G401.6 (cell line): ENCODE measurements at regions not wholly inside any gene's neighbourhood (a gene's known extent, or its start where the extent isn't known, plus 50 kb on each side); places are given as distances from the start of the nearest gene placed in this dataset.

Experiments
- FAIRE-seq: peaks from 2 replicates; lab custom pipeline; 2012; peaks lifted over from hg19 to GRCh38; lab: Jason Lieb, UNC

DNA sequence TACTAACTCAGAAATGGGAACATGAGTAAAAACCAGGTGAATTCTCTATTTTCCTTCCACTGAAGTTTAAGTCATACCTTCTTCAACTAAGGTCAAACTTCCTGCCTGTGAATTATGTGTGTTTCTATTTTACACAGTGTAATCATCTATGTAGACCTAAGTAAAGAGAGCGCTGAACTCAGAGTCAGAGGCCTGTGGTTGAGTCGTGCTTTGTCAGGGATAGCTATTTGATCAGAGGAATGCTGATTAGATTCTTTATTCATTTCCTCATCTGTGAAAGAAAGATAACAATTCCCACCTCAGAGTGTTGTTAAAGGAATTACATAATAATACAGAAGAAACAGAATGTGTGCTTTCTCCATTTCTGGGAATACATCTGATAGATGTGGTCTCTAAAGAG is 654.1 kb downstream of the STIM2 start:
- FAIRE-seq, result no peak

- no peak for FAIRE-seq
These were observed 654.5 kb downstream of the STIM2 start for GRCh38 chr4:27515140-27515539.

DNA sequence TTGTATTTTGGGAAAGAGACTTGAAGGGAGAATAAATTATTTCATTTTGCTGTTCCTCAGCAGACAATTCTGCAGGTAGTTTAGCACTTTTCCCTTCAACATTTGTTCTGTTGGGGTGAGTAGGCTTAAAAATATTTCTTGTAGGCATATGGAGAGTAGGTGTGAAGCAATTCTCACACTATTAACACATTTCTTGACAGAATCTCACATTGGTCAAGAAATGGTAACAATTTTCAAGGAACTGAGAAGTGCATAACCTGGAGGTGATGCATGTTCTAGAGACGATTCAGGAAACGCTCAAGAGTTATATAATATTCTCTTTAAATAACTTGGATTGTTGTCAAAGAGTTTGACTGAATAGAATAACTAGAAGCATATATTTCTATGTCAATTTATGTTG is 658.2 kb downstream of the STIM2 start:
- FAIRE-seq, result no peak

GRCh38 chr4:27524224-27524623 is 663.6 kb downstream of the STIM2 start:
- FAIRE-seq, result no peak

GRCh38 chr4:27534488-27534887 is 673.8 kb downstream of the STIM2 start:
- FAIRE-seq, result no peak

GRCh38 chr4:27568236-27568951 is 707.8 kb downstream of the STIM2 start:
- FAIRE-seq, result no peak

GRCh38 chr4:27568952-27569319 is 708.3 kb downstream of the STIM2 start:
- no peak for FAIRE-seq

GRCh38 chr4:27574743-27575142 is 714.1 kb downstream of the STIM2 start:
- no peak for FAIRE-seq

- no peak for FAIRE-seq
These were observed 717.3 kb downstream of the STIM2 start for GRCh38 chr4:27577951-27578350.

DNA sequence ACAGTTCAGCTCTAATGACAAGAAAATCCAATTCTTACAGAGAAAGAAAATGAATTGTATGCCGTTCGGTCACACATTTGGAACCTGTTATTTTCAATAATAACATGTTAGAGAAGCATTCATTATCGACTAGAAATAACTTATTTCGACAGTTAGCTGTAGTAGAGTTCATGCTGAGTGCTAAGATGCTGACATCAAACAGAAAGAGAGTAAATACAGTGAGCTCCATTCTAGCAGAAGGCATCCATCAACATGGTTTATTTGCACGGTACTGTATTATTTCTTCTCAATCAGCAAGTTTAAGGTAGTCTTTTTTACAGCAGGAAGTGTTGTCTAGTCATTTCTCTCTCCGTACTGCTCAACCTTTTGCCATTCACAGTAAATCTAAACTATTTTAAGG is 732.1 kb downstream of the STIM2 start:
- FAIRE-seq, result no peak

- FAIRE-seq, result no peak
These were observed 734.3 kb downstream of the STIM2 start for GRCh38 chr4:27594922-27595321.

DNA sequence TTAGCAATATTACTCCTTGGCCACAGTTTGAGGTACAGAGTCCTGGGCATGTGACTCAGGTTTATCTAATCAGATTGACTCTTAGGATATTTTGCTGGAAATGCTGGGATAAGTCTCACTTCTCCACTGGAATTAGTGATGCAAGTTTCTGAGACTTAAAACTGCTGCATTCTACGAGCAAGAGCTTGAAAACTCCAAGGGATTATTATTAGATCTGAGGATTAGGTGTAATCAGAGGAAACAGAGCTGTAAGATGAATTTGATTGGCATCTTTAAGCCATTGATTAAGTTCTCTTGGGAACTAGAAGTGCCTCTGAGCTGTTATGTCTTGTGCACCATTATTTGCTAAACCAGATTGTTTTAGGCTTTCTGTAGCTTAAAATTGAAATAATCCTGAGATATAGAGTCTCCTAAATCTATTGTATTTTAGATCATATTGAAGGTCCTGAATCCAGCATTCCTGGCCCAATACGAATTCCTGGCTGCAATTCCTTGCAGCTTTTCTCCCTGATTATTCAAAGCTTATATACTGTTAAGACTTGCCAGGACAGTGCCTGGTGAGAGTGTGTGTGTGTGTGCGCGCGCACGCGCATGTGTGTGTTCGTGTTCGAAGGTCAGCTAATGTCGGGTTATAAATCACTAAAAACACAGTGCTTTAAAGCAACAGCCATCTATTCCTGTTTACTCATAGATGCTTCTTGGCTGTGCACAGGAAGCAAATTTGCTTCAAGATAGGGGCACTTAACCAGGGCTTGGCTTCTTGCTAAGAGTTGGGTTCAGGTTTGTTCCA is 735.1 kb downstream of the STIM2 start:
- no peak for FAIRE-seq

- no peak for FAIRE-seq
These were observed 741.5 kb downstream of the STIM2 start for GRCh38 chr4:27602172-27602571.

- no peak for FAIRE-seq
These were observed 744.1 kb downstream of the STIM2 start for GRCh38 chr4:27604692-27605091.

DNA sequence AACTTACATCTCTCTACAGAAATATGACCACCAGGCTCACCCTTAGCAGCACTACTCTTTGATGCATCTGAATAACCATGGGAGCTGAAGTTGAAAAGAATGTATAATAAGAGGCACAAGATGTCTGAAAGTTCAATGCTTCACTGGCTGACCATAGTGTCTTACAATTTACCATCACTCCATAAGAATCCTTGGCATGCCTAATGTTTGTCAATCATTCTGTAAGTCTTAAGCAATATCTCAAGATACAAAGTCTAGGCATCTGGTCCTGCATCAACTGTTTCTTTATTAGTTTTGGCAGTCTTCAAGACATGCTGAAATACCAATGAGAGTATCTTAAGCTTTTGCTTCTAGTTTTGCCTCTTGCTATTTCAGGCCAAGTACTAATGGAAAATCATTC is 755.5 kb downstream of the STIM2 start:
- no peak for FAIRE-seq

GRCh38 chr4:27619435-27619834 is 758.8 kb downstream of the STIM2 start:
- FAIRE-seq, result no peak

GRCh38 chr4:27620886-27621285 is 760.2 kb downstream of the STIM2 start:
- no peak for FAIRE-seq

- FAIRE-seq, result no peak
These were observed 764.1 kb downstream of the STIM2 start for GRCh38 chr4:27624749-27625148.

- no peak for FAIRE-seq
These were observed 768.0 kb downstream of the STIM2 start for GRCh38 chr4:27628609-27629008.

DNA sequence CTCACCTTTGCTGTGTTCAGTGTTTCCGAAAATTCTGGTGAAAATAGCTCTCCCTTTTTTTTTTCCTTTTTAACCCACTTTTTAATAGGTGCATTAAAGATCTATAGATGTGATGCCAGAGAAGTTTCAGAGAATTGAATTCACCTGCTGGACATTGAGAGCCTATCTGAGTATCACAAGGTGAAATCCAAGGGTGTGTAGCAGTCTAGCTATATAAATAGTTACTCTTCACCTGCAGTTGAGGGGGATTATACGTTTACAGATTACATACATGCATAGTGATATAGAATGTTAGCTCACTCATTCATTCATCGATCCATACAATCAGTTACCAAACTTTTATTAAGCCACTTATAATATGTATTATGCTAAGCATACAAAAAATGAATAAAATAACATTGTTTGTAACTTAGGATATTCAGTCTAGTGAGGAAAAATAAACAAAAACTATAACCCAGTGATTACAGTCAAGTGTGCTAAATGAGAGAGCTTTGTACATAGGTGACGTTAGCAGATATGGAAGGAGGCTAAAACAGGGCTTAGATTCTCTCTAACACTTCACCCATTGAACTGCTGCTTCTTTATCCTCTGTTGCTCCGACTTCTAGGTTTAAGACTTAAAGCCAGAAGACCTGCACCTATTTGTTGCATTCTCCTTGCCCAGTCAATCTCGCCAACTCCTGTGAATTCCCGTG is 769.0 kb downstream of the STIM2 start:
- FAIRE-seq, result no peak

DNA sequence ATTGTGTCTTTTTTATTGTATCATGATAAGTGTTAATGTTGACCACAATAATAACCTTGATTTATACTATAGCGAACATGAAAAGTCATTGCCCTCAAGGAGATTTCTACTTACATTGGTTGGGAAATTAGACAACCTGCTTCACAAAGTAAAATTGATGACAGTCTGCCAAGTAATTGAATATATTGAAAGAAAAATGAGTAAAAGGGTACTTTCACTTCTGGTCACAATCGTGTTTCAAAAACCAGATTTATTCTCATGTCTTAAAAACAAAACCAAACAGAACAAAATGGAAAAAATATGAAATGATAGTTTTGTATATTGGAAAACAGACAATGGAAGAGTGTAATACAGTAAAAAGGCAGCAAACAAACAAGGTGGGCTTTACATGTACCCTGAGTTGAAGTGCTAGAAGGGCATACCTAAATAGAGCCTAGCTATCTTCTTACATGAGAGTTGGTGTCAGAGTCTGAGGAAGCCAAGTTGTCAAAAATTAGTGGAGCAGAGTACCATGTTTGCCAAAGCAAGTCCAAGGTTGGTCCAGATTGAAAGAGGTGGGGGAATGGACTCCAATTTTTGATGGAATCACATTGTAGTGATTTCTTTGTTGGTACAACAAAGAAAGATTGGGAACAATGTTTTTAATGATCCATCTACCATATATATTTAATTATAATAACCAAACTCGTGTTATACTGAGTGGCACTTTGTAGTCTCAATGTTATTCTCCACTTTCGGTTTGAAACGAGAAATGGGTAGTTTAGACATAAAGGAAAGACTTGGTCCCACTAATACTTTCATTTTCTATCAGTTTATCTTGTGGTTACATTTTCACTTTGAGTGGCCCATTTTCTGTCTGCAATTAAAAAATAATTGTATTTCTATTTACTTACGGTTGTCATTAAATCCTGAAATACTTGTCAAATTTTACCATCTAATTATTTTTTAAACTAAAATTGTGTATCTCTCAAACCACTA is 775.6 kb downstream of the STIM2 start:
- FAIRE-seq, result no peak
